WERI-Rb-1 (cell line): ENCODE measurements at regions not wholly inside any gene's neighbourhood (a gene's known extent, or its start where the extent isn't known, plus 50 kb on each side); places are given as distances from the start of the nearest gene placed in this dataset.

Experiments used
- DNase-seq: peaks from one replicate; pipeline ENCODE4 v3.0.0-alpha.2; 2020
- H3K27ac ChIP-seq: fragments of 250-450 bp; sonication (Bioruptor Pico); 2 replicates; pipeline ENCODE4 v1.5.1; 2020; ENCODE audit warnings: mild to moderate bottlenecking, moderate library complexity
- H3K27me3 ChIP-seq: fragments of 250-450 bp; sonication (Bioruptor Pico); 2 replicates; pipeline ENCODE4 v1.5.1; 2021; ENCODE audit warnings: mild to moderate bottlenecking, low read depth, moderate library complexity; ENCODE audit not compliant: insufficient read depth, severe bottlenecking
- H3K36me3 ChIP-seq: fragments of 250-450 bp; sonication (Bioruptor Pico); 2 replicates; pipeline ENCODE4 v1.5.1; 2020; ENCODE audit warnings: mild to moderate bottlenecking, moderate library complexity
- H3K4me3 ChIP-seq: 2 replicates; pipeline ENCODE4 v1.5.1; 2011; ENCODE audit warnings: low read depth, mild to moderate bottlenecking, control low read depth, low read length
- H3K9me3 ChIP-seq: fragments of 250-450 bp; sonication (Bioruptor Pico); 2 replicates; pipeline ENCODE4 v1.5.1; 2021; ENCODE audit warnings: mild to moderate bottlenecking, moderate library complexity; ENCODE audit not compliant: severe bottlenecking
- TF ChIP-seq, protein P1 (sequence below): IDR thresholded peaks from 2 replicates; pipeline ENCODE4 v1.5.1; 2011; ENCODE audit warnings: low read depth, mild to moderate bottlenecking, control low read depth, inconsistent platforms, low read length

DNA sequence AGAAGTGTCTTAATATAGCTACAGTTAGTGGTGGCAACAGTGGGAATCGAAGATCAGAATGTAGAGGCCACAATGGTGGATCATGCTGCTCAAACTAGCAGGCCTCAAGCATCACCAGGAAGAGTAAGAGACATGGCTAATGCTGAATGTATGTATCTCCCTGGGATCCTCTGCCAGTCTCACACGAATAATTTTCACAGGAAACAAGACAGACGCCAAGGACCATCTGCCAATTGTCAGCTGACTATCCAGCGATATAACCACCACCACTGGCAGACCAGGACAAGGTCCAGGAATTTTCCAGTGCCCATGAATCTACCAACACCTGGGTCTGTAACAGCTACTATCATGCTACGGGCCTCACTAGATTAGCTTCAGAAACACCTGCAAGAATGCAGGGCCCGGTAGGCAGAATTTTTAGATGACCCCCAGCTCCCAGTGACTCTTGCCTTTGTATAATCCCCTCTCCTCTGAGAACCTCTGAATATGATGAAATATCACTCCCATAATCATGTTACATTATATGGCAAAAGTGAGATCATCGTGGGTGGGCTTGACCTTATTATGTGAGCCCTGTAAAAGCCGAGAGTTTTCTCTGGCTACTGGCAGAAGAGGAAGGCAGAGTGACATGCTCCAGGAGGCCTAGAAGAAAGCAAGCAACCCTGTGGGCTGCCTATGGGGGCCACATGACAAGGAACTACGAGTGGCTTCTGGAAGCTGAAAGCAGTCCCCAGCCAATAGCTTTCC is 429.8 kb downstream of the BCOR start:
- H3K27me3 ChIP-seq, result no peaks in the 10 kb centered on the region
- no peaks in the 10 kb centered on the region for H3K9me3 ChIP-seq
- no peaks in the 10 kb centered on the region for H3K36me3 ChIP-seq
- H3K27ac ChIP-seq, result no peak overlapping the region
- H3K4me3 ChIP-seq, result no peak overlapping the region
- no peak for DNase-seq
- TF ChIP-seq, protein P1, sequence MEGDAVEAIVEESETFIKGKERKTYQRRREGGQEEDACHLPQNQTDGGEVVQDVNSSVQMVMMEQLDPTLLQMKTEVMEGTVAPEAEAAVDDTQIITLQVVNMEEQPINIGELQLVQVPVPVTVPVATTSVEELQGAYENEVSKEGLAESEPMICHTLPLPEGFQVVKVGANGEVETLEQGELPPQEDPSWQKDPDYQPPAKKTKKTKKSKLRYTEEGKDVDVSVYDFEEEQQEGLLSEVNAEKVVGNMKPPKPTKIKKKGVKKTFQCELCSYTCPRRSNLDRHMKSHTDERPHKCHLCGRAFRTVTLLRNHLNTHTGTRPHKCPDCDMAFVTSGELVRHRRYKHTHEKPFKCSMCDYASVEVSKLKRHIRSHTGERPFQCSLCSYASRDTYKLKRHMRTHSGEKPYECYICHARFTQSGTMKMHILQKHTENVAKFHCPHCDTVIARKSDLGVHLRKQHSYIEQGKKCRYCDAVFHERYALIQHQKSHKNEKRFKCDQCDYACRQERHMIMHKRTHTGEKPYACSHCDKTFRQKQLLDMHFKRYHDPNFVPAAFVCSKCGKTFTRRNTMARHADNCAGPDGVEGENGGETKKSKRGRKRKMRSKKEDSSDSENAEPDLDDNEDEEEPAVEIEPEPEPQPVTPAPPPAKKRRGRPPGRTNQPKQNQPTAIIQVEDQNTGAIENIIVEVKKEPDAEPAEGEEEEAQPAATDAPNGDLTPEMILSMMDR, result no peak

DNA sequence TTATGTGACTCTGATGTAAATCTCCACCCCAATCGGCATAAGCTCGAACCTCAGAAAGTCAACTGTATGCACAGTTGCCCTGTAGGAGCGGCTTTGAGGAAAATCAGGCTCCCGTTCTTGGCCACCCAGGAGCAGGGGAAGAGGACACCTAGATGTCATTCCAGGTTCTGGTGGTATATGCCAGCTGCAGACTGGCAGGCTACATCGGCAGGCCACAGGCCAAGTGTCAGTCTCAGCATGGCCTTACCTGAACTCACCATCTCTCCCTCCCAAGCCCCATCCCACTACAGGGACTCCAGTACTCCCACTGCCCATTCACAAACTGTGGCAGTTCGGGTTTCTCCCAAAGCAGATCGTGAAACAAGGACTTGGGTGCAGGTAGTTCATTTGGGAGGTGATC is 428.1 kb downstream of the BCOR start:
- no peaks in the 10 kb centered on the region for H3K27me3 ChIP-seq
- H3K27ac ChIP-seq, result no peak overlapping the region
- no peak overlapping the region for H3K4me3 ChIP-seq
- no peaks in the 10 kb centered on the region for H3K9me3 ChIP-seq
- TF ChIP-seq, protein P1, result no peak
- DNase-seq, result no peak
- no peaks in the 10 kb centered on the region for H3K36me3 ChIP-seq

DNA sequence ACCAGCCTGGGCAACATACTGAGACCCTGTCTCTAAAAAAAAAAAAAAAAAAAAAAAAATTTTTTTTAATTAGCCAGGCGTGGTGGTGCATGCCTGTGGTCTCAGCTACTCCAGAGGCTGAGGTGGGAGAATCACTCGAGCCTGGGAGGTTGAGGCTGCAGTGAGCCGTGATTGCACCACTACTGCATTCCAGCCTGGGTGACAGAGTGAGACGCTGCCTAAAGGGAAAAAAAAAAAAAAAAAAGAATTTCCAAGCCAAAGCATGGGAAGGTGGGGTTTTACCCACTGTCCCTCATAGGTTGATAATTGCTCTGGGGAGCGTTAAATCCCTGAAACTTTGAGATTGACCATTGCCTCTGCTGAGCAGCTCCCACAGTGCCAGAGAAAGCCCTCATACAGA is 427.5 kb downstream of the BCOR start:
- H3K36me3 ChIP-seq, result no peaks in the 10 kb centered on the region
- no peaks in the 10 kb centered on the region for H3K27me3 ChIP-seq
- H3K9me3 ChIP-seq, result no peaks in the 10 kb centered on the region
- TF ChIP-seq, protein P1, result no peak
- no peak overlapping the region for H3K27ac ChIP-seq
- no peak overlapping the region for H3K4me3 ChIP-seq
- DNase-seq, result no peak

DNA sequence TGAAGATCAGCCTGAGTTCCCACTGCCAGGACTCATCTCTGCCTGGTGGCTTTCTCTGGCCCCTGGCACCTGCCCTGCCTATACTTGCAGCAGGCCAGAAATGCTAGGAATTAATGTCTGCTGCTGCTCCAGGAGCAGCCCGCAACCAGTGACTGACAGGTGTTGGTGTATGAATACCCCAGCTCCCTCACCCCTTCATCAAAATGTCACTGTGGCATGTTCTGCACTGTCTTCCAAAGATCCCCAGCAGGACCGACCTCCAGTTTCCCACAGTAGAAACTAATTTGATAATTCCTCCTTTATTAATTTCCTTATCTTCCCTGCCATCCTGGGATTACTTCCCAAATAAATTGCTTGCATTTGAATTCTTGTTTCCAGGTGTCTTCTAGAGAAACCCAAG is 425.4 kb downstream of the BCOR start:
- no peaks in the 10 kb centered on the region for H3K9me3 ChIP-seq
- DNase-seq, result no peak
- no peaks in the 10 kb centered on the region for H3K27me3 ChIP-seq
- no peak overlapping the region for H3K27ac ChIP-seq
- TF ChIP-seq, protein P1, result no peak
- H3K36me3 ChIP-seq, result no peaks in the 10 kb centered on the region
- no peak overlapping the region for H3K4me3 ChIP-seq

DNA sequence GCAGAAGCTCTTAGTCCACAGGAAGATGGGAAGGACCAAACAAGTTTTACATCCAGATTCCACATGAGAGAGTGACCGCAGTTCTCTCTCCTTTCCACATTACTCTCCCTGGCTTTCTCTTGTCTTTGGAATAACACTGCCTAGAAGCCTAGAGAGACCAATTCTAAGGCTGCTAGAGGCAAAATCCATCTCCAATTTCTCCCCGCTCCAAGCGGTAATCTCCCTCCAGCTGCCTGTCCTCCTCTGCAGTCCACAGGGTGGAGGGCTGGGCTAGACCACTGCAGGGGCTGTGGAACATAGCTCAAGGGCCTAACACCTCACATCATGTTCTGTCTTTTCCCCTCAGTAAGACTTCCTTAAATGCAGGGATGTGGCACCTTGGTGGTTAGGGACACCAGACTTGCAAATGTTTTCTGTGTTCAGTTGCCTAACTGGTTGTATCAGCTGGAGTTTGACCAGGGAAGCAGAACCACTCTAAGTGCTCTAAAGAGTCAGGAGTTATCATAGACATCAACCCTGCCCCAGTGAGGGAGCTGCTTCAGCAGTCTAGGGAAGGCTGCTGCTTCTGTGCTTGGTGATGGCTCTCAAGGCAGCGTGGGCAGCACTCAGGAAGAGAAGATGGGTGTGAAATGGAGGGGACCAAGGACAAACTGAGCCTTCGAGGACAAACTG is 423.1 kb downstream of the BCOR start:
- H3K27me3 ChIP-seq, result no peaks in the 10 kb centered on the region
- TF ChIP-seq, protein P1, result no peak
- H3K27ac ChIP-seq, result no peak overlapping the region
- no peak for DNase-seq
- no peaks in the 10 kb centered on the region for H3K9me3 ChIP-seq
- H3K4me3 ChIP-seq, result no peak overlapping the region
- no peaks in the 10 kb centered on the region for H3K36me3 ChIP-seq

DNA sequence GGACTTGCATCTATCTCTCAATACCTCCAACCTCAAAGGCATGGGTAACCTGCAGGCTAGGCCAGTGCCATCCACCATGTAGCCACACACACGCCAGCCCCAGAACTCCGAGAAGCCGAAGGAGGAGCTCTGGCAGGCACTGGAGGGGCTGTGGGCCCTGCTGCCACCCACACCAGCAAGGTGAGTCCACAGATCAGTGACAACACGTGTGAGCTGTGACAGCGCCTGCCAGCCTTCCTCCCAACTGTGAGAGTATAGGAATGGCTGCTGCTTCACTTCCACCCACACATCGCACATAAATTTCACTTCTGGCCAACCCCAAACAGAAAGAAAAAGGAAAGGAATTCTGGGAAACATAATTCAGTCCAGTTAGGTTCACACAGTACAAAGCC is 422.6 kb downstream of the BCOR start:
- Histone ChIP-seq H3K27me3 (no peaks in the 10 kb centered on the region), H3K4me3 (no peak overlapping the region), H3K9me3 (no peaks in the 10 kb centered on the region), H3K36me3 (no peaks in the 10 kb centered on the region), H3K27ac (no peak overlapping the region)
- TF ChIP-seq, protein P1, result no peak
- no peak for DNase-seq
